PFSK-1 (cell line): ENCODE measurements at regions not wholly inside any gene's neighbourhood (a gene's known extent, or its start where the extent isn't known, plus 50 kb on each side); places are given as distances from the start of the nearest gene placed in this dataset.

ENCODE experiments used
- POLR2AphosphoS5 ChIP-seq: IDR thresholded peaks from 2 replicates; pipeline ENCODE4 v1.6.1; 2012; ENCODE audit warnings: low read depth, mild to moderate bottlenecking, control low read depth, low read length, moderate library complexity
- REST ChIP-seq, 2 experiments: IDR thresholded peaks; 2 replicates each; pipeline versions ENCODE4 v1.6.1 to v1.8.0; 2011 to 2012; ENCODE audit warnings: low read depth in 2 of 2, low read length in 2 of 2, control low read depth in 1 of 2, inconsistent platforms in 1 of 2, mild to moderate bottlenecking in 1 of 2, moderate library complexity in 1 of 2; ENCODE audit not compliant: insufficient read depth in 1 of 2
- SIN3A ChIP-seq: IDR thresholded peaks from 2 replicates; pipeline ENCODE4 v1.6.1; 2012; ENCODE audit warnings: mild to moderate bottlenecking, low read length, moderate library complexity, borderline replicate concordance; ENCODE audit not compliant: insufficient read depth
- TAF1 ChIP-seq: IDR thresholded peaks from 2 replicates; pipeline ENCODE4 v1.6.1; 2012; ENCODE audit warnings: low read length, control low read depth, borderline replicate concordance; ENCODE audit not compliant: insufficient read depth

- no peak for TF ChIP-seq POLR2AphosphoS5
- no peak for TF ChIP-seq TAF1
- no peak for TF ChIP-seq REST (IDR thresholded peaks at IDR 0.05; ENCODE audit: insufficient read depth in 1 of 2, low read depth in 2 of 2, low read length in 2 of 2)
- TF ChIP-seq SIN3A: no peak
Observed at GRCh38 chr5:171710451-171711024, 75.1 kb upstream of the SMIM23 start.
